IMR-90 (cell line): ENCODE measurements at regions not wholly inside any gene's neighbourhood (a gene's known extent, or its start where the extent isn't known, plus 50 kb on each side); places are given as distances from the start of the nearest gene placed in this dataset.

Experiments
- CEBPB ChIP-seq: IDR thresholded peaks from 2 replicates; pipeline ENCODE4 v1.6.1; 2012; ENCODE audit warnings: low read depth, low read length, improper control_type of control experiment
- CHD1 ChIP-seq: IDR thresholded peaks from 2 replicates; pipeline ENCODE4 v1.6.1; 2012; ENCODE audit warnings: low read depth, low read length, improper control_type of control experiment
- FOS ChIP-seq: fragments of 150-350 bp; IDR thresholded peaks from 2 replicates; pipeline ENCODE4 v1.6.1; 2016; ENCODE audit warnings: low read depth, low read length
- MXI1 ChIP-seq: IDR thresholded peaks from 2 replicates; pipeline ENCODE4 v1.6.1; 2012; ENCODE audit warnings: low read depth, mild to moderate bottlenecking, low read length, moderate library complexity, borderline replicate concordance
- NFE2L2 ChIP-seq: fragments of 150-350 bp; IDR thresholded peaks from 2 replicates; pipeline ENCODE4 v1.6.1; 2016; ENCODE audit warnings: low read depth, mild to moderate bottlenecking, low read length
- POLR2A ChIP-seq: IDR thresholded peaks from 2 replicates; pipeline ENCODE4 v1.6.1; 2012; ENCODE audit warnings: mild to moderate bottlenecking, low read depth, low read length
- RAD21 ChIP-seq: IDR thresholded peaks from 2 replicates; pipeline ENCODE4 v1.6.1; 2012; ENCODE audit warnings: low read length, improper control_type of control experiment
- RCOR1 ChIP-seq: IDR thresholded peaks from 2 replicates; pipeline ENCODE4 v1.6.1; 2012; ENCODE audit warnings: mild to moderate bottlenecking, low read length, improper control_type of control experiment; ENCODE audit not compliant: insufficient replicate concordance
- SMC3 ChIP-seq: fragments of 150-350 bp; IDR thresholded peaks from 2 replicates; pipeline ENCODE4 v1.6.1; 2016; ENCODE audit warnings: low read depth, mild to moderate bottlenecking, antibody characterized with exemption, low read length, moderate library complexity
- TF ChIP-seq, protein P1 (sequence below): conservative IDR thresholded peaks from 2 replicates; pipeline ENCODE4 v1.5.1; 2012; ENCODE audit warnings: mild to moderate bottlenecking, low read depth, low read length, improper control_type of control experiment
- TF ChIP-seq, protein P2 (sequence below): fragments of 150-350 bp; IDR thresholded peaks from 2 replicates; pipeline ENCODE4 v1.6.1; 2016; ENCODE audit warnings: low read depth, mild to moderate bottlenecking, low read length, moderate library complexity, borderline replicate concordance

DNA sequence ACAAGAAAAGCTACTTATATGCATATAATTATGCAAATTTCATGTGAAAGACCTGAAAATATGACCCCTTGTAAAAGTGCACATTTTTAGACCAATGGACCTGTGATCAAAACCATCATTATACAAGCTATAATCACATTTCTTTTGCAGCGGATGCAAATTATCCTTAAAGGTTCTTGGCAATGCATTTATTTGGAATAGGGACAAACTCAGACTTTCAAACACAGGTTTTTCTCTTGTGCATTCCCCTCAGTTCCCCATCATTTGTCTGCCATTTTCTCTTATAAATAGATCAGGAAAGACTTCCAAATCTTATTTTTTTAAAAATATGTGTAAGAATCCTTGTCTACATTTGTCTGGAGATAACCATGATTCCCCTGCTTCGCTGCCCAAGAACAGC, 954.2 kb upstream of the NRXN1 start:
- TF ChIP-seq, protein P1, sequence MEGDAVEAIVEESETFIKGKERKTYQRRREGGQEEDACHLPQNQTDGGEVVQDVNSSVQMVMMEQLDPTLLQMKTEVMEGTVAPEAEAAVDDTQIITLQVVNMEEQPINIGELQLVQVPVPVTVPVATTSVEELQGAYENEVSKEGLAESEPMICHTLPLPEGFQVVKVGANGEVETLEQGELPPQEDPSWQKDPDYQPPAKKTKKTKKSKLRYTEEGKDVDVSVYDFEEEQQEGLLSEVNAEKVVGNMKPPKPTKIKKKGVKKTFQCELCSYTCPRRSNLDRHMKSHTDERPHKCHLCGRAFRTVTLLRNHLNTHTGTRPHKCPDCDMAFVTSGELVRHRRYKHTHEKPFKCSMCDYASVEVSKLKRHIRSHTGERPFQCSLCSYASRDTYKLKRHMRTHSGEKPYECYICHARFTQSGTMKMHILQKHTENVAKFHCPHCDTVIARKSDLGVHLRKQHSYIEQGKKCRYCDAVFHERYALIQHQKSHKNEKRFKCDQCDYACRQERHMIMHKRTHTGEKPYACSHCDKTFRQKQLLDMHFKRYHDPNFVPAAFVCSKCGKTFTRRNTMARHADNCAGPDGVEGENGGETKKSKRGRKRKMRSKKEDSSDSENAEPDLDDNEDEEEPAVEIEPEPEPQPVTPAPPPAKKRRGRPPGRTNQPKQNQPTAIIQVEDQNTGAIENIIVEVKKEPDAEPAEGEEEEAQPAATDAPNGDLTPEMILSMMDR, result no peak
- TF ChIP-seq RCOR1, result no peak
- TF ChIP-seq POLR2A, result no peak
- no peak for TF ChIP-seq NFE2L2
- no peak for TF ChIP-seq SMC3
- TF ChIP-seq CHD1, result no peak
- TF ChIP-seq, protein P2, sequence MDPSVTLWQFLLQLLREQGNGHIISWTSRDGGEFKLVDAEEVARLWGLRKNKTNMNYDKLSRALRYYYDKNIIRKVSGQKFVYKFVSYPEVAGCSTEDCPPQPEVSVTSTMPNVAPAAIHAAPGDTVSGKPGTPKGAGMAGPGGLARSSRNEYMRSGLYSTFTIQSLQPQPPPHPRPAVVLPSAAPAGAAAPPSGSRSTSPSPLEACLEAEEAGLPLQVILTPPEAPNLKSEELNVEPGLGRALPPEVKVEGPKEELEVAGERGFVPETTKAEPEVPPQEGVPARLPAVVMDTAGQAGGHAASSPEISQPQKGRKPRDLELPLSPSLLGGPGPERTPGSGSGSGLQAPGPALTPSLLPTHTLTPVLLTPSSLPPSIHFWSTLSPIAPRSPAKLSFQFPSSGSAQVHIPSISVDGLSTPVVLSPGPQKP, result no peak
- TF ChIP-seq RAD21, result no peak
- TF ChIP-seq MXI1, result no peak
- TF ChIP-seq CEBPB, result no peak
- no peak for TF ChIP-seq FOS
